NB4 (cell line): ENCODE measurements at regions not wholly inside any gene's neighbourhood (a gene's known extent, or its start where the extent isn't known, plus 50 kb on each side); places are given as distances from the start of the nearest gene placed in this dataset.

Experiments
- POLR2A ChIP-seq: IDR thresholded peaks from 2 replicates; pipeline ENCODE4 v1.6.1; 2011; ENCODE audit warnings: mild to moderate bottlenecking; ENCODE audit not compliant: insufficient read length; ENCODE audit errors: extremely low read depth
- TF ChIP-seq, protein P1 (sequence below): IDR thresholded peaks from one replicate; pipeline ENCODE4 v1.5.1; 2012; ENCODE audit warnings: low read depth, low read length
- TF ChIP-seq, protein P2 (sequence below): IDR thresholded peaks from 2 replicates; pipeline ENCODE4 v1.6.1; 2011; ENCODE audit warnings: low read depth, low read length

DNA sequence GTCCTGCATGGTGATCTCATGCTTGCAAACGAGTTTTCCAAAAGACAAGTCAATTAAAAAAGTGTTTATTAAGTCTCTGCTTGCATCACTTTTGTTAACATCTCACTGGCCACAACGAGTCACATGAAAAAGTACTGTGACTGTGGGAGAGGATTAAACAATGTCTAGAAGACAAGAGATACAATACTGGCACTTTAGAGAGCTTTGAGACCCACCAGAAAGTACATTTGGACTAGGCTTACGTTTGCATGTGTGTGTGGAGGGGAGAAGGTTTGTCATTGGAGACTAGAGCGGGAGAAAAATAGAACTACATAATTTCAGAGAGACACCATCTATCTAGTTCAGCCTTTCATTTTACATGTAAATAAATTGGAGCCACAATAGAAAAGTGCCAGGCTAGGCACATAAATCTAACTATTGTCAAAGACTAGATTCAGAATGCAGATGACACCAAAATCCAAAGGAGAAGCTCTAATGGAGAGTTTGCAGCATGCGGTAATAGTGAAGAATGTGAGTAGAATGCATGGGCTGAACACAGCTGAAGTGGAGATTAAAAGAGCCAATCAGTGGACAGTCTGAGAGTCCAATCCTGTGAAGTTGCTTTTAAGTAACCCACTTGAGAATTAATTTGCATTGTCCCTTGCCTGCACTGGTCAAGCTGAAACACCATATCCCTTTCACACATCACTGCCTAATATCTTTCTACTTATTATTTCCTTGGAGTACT, 977.4 kb upstream of the FAT3 start:
- TF ChIP-seq, protein P1, sequence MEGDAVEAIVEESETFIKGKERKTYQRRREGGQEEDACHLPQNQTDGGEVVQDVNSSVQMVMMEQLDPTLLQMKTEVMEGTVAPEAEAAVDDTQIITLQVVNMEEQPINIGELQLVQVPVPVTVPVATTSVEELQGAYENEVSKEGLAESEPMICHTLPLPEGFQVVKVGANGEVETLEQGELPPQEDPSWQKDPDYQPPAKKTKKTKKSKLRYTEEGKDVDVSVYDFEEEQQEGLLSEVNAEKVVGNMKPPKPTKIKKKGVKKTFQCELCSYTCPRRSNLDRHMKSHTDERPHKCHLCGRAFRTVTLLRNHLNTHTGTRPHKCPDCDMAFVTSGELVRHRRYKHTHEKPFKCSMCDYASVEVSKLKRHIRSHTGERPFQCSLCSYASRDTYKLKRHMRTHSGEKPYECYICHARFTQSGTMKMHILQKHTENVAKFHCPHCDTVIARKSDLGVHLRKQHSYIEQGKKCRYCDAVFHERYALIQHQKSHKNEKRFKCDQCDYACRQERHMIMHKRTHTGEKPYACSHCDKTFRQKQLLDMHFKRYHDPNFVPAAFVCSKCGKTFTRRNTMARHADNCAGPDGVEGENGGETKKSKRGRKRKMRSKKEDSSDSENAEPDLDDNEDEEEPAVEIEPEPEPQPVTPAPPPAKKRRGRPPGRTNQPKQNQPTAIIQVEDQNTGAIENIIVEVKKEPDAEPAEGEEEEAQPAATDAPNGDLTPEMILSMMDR: no peak
- TF ChIP-seq POLR2A: no peak
- TF ChIP-seq, protein P2, sequence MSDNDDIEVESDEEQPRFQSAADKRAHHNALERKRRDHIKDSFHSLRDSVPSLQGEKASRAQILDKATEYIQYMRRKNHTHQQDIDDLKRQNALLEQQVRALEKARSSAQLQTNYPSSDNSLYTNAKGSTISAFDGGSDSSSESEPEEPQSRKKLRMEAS: no peak
